Neuronal stem cell (in vitro differentiated cells): ENCODE measurements at regions not wholly inside any gene's neighbourhood (a gene's known extent, or its start where the extent isn't known, plus 50 kb on each side); places are given as distances from the start of the nearest gene placed in this dataset.

ENCODE experiments used
- DNase-seq: peaks from one replicate; pipeline ENCODE4 v3.0.0-alpha.2; 2013; ENCODE audit warnings: low spot score
- H2AFZ ChIP-seq: one replicate; pipeline ENCODE4 v1.6.1; 2013; ENCODE audit warnings: mild to moderate bottlenecking, low read length, inconsistent platforms
- H2AK5ac ChIP-seq: 2 replicates; pipeline ENCODE4 v1.6.1; 2013; ENCODE audit warnings: low read depth, mild to moderate bottlenecking, inconsistent platforms, low read length, moderate library complexity, mixed read lengths
- H2BK120ac ChIP-seq: 2 replicates; pipeline ENCODE4 v1.6.1; 2013; ENCODE audit warnings: low read depth, mild to moderate bottlenecking, inconsistent platforms, low read length, moderate library complexity, mixed read lengths
- H2BK12ac ChIP-seq: one replicate; pipeline ENCODE4 v1.6.1; 2013; ENCODE audit warnings: low read length, inconsistent platforms
- H2BK15ac ChIP-seq: 2 replicates; pipeline ENCODE4 v1.6.1; 2013; ENCODE audit warnings: mild to moderate bottlenecking, low read length, inconsistent platforms, mixed read lengths
- H2BK5ac ChIP-seq: one replicate; pipeline ENCODE4 v1.6.1; 2013; ENCODE audit warnings: inconsistent platforms, mild to moderate bottlenecking, low read length, moderate library complexity
- H3K14ac ChIP-seq: one replicate; pipeline ENCODE4 v1.6.1; 2013; ENCODE audit warnings: low read length, inconsistent platforms
- H3K18ac ChIP-seq: 2 replicates; pipeline ENCODE4 v1.6.1; 2013; ENCODE audit warnings: low read length, inconsistent platforms
- H3K23ac ChIP-seq: 2 replicates; pipeline ENCODE4 v1.6.1; 2013; ENCODE audit warnings: low read depth, mild to moderate bottlenecking, mixed read lengths, low read length, inconsistent platforms; ENCODE audit not compliant: poor library complexity
- H3K27ac ChIP-seq: replicated peaks from 3 replicates; pipeline ENCODE4 v1.5.1; 2013; ENCODE audit warnings: low read length, inconsistent platforms
- H3K27me3 ChIP-seq, 3 experiments: 2 replicates each; pipeline ENCODE4 v1.6.1; 2013; ENCODE audit warnings: low read length in 3 of 3, mild to moderate bottlenecking in 2 of 3, inconsistent platforms in 1 of 3, low read depth in 1 of 3, mixed read lengths in 1 of 3, moderate library complexity in 1 of 3; ENCODE audit not compliant: control insufficient read depth in 3 of 3, insufficient read depth in 3 of 3
- H3K36me3 ChIP-seq, 2 donors: replicated peaks in 1 of 2; 2 replicates each; pipeline ENCODE4 v1.6.1; 2013; ENCODE audit warnings: low read length in 2 of 2; ENCODE audit not compliant: control insufficient read depth in 2 of 2, insufficient read depth in 2 of 2
- H3K4ac ChIP-seq: 2 replicates; pipeline ENCODE4 v1.6.1; 2013; ENCODE audit warnings: inconsistent platforms, mild to moderate bottlenecking, low read length, moderate library complexity
- H3K4me1 ChIP-seq, 2 donors: 1 replicate in 1 of 2; 2 replicates in 1 of 2; pipeline ENCODE4 v1.6.1; 2013; ENCODE audit warnings: low read length in 2 of 2, low read depth in 1 of 2; ENCODE audit not compliant: control insufficient read depth in 2 of 2, insufficient read depth in 1 of 2
- H3K4me2 ChIP-seq: one replicate; pipeline ENCODE4 v1.6.1; 2013; ENCODE audit warnings: mild to moderate bottlenecking, low read length, inconsistent platforms; ENCODE audit not compliant: insufficient read depth, poor library complexity, severe bottlenecking
- H3K4me3 ChIP-seq, 2 donors: 2 replicates each; pipeline ENCODE4 v1.5.1; 2013; ENCODE audit warnings: low read length in 2 of 2, mild to moderate bottlenecking in 2 of 2, inconsistent platforms in 1 of 2, moderate library complexity in 1 of 2
- H3K79me1 ChIP-seq: one replicate; pipeline ENCODE4 v1.6.1; 2013; ENCODE audit warnings: low read depth, mild to moderate bottlenecking, inconsistent platforms, low read length, moderate library complexity
- H3K9ac ChIP-seq: one replicate; pipeline ENCODE4 v1.6.1; 2013; ENCODE audit warnings: mild to moderate bottlenecking, low read depth, low read length, inconsistent platforms; ENCODE audit not compliant: poor library complexity
- H3K9me3 ChIP-seq, 2 donors: replicated peaks in 1 of 2; 2 replicates each; pipeline versions ENCODE3 to v1.6.1; 2013; ENCODE audit warnings: low read length in 2 of 2, mild to moderate bottlenecking in 2 of 2, inconsistent platforms in 1 of 2, low read depth in 1 of 2, mixed read lengths in 1 of 2, moderate library complexity in 1 of 2; ENCODE audit not compliant: control insufficient read depth in 2 of 2, insufficient read depth in 1 of 2
- H4K8ac ChIP-seq: one replicate; pipeline ENCODE4 v1.6.1; 2013; ENCODE audit warnings: low read depth, mild to moderate bottlenecking, inconsistent platforms, low read length, moderate library complexity
- H4K91ac ChIP-seq: one replicate; pipeline ENCODE4 v1.6.1; 2013; ENCODE audit warnings: low read length, low read depth, mild to moderate bottlenecking, inconsistent platforms; ENCODE audit not compliant: poor library complexity
- WGBS, 2 donors: extraction: QIAGEN DNeasy Blood & Tissue Kit; methylation state at CpG; one replicate each; pipeline ENCODE4 v1.1.7; 2013; ENCODE audit warnings: missing lambda C conversion rate in 2 of 2, mixed read lengths in 1 of 2; ENCODE audit not compliant: insufficient read length in 2 of 2, insufficient replicate concordance in 1 of 2; ENCODE audit errors: extremely low coverage in 2 of 2; 5-methylcytosine and 5-hydroxymethylcytosine counted together

DNA sequence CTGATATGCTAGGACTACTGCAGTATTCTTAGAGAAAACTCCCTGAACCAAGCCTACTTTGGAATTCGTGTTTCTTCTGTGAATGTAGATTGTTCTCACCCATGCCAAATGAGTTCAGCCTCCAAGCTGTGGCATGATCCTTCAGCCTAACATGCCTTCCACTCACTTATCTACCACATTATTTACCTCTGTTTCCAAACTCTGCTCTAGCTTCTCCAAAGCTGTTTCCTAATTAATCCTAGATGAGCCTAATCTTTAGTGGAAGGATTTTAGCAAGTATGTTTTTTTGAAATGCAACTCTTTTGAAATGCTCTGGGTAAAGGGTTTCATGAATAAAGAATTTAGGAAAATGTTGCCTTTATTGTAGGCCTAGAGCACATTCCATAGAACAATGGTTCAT is 152.9 kb upstream of the MMADHC start:
- no peak overlapping the region for H3K27ac ChIP-seq
- H2BK5ac ChIP-seq, result no peak overlapping the region
- no peak overlapping the region for H2BK12ac ChIP-seq
- no peak overlapping the region for H3K4me2 ChIP-seq
- DNase-seq, result no peak
- H2BK15ac ChIP-seq, result no peak overlapping the region
- H4K91ac ChIP-seq, result no peak overlapping the region
- H3K9me3 ChIP-seq, result peaks cover 3 to 11% of the 10 kb centered on the region in 2 donors
- H3K4me3 ChIP-seq, result no peak overlapping the region
- H4K8ac ChIP-seq, result no peak overlapping the region
- H3K18ac ChIP-seq, result no peak overlapping the region
- no peak overlapping the region for H3K9ac ChIP-seq
- no peaks in the 10 kb centered on the region for H3K27me3 ChIP-seq
- no peak overlapping the region for H2AK5ac ChIP-seq
- H2BK120ac ChIP-seq, result no peak overlapping the region
- H3K36me3 ChIP-seq, result no peaks in the 10 kb centered on the region
- H3K23ac ChIP-seq, result no peak overlapping the region
- no peak overlapping the region for H2AFZ ChIP-seq
- no CpG with 5 or more reads among the region's 1 CpG for WGBS, 2 donors
- H3K4ac ChIP-seq, result no peak overlapping the region
- no peak overlapping the region for H3K14ac ChIP-seq
- H3K79me1 ChIP-seq, result no peaks in the 10 kb centered on the region
- peaks cover 0 to 2% of the 10 kb centered on the region in 2 donors for H3K4me1 ChIP-seq

GRCh38 chr2:149739883-149740265 is 152.3 kb upstream of the MMADHC start:
- H3K14ac ChIP-seq, result no peak overlapping the region
- no peak overlapping the region for H2BK15ac ChIP-seq
- H2BK120ac ChIP-seq, result no peak overlapping the region
- WGBS, 2 donors, result no CpG with 5 or more reads among the region's 4 CpGs
- H3K9me3 ChIP-seq, result peaks cover 3 to 11% of the 10 kb centered on the region in 2 donors
- H2BK12ac ChIP-seq, result no peak overlapping the region
- H3K18ac ChIP-seq, result no peak overlapping the region
- H3K4me1 ChIP-seq, result peaks cover 0 to 2% of the 10 kb centered on the region in 2 donors
- no peak overlapping the region for H3K4ac ChIP-seq
- no peak overlapping the region for H3K4me3 ChIP-seq
- H3K79me1 ChIP-seq, result no peaks in the 10 kb centered on the region
- DNase-seq, result no peak
- no peak overlapping the region for H3K4me2 ChIP-seq
- H4K91ac ChIP-seq, result no peak overlapping the region
- H4K8ac ChIP-seq, result no peak overlapping the region
- H3K27ac ChIP-seq, result no peak overlapping the region
- H3K36me3 ChIP-seq, result no peaks in the 10 kb centered on the region
- H2AFZ ChIP-seq, result no peak overlapping the region
- H3K27me3 ChIP-seq, result no peaks in the 10 kb centered on the region
- no peak overlapping the region for H3K23ac ChIP-seq
- no peak overlapping the region for H3K9ac ChIP-seq
- no peak overlapping the region for H2AK5ac ChIP-seq
- no peak overlapping the region for H2BK5ac ChIP-seq

DNA sequence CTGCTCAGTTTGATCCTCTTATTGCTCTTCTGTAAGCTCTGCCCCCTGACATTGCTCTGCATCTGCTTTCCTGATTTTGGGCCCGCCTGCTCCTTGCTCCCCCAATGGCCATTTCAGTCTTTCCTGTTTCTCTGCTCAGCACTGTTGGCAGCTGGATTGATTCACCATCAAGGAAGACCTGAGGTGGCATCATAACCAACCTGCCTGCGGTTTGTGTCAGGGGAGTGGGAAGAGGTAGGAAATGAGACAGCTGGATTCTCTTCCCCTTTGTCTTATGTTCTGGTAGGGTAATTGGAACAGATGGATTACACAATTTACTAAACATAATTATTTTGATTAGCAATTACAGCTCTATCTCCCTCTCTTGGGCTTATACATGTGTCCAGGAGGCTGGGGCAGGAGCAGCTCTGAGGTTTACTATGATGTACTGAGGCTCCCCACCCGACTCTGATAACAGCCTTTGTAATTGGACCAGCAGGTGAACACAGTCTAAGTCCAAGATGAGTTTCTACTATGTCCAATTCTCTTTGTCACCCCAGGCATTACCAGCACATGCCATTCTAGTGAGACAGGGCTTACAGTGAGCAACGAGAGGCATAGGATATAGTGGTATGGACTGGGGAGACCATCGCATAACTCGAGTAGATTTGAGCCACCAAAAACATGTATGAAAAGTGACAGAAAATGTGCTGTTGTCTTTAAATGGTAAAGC is 151.8 kb upstream of the MMADHC start:
- no peak overlapping the region for H4K8ac ChIP-seq
- no peak overlapping the region for H2BK5ac ChIP-seq
- H3K9ac ChIP-seq, result no peak overlapping the region
- H2AFZ ChIP-seq, result no peak overlapping the region
- no peak overlapping the region for H3K4me2 ChIP-seq
- no peak overlapping the region for H4K91ac ChIP-seq
- H3K4ac ChIP-seq, result no peak overlapping the region
- H3K18ac ChIP-seq, result no peak overlapping the region
- WGBS, 2 donors, result no CpG with 5 or more reads among the region's 6 CpGs
- H3K27ac ChIP-seq, result no peak overlapping the region
- no peak for DNase-seq
- no peak overlapping the region for H2BK12ac ChIP-seq
- no peak overlapping the region for H3K4me3 ChIP-seq
- H3K9me3 ChIP-seq, result peaks cover 3 to 11% of the 10 kb centered on the region in 2 donors
- H3K36me3 ChIP-seq, result no peaks in the 10 kb centered on the region
- H3K23ac ChIP-seq, result no peak overlapping the region
- H3K4me1 ChIP-seq, result peaks cover 1 to 2% of the 10 kb centered on the region in 2 donors
- H3K79me1 ChIP-seq, result no peaks in the 10 kb centered on the region
- no peak overlapping the region for H3K14ac ChIP-seq
- no peak overlapping the region for H2BK120ac ChIP-seq
- H3K27me3 ChIP-seq, result no peaks in the 10 kb centered on the region
- H2AK5ac ChIP-seq, result no peak overlapping the region
- no peak overlapping the region for H2BK15ac ChIP-seq

GRCh38 chr2:149738767-149739166 is 151.2 kb upstream of the MMADHC start:
- whole genome bisulfite sequencing, 2 donors, result no CpG with 5 or more reads among the region's 1 CpG
- peaks cover 3 to 11% of the 10 kb centered on the region in 2 donors for H3K9me3 ChIP-seq
- H4K8ac ChIP-seq, result no peak overlapping the region

More at GRCh38 chr2:149738767-149739166, 151.2 kb upstream of the MMADHC start:
- Histone ChIP-seq H3K9ac (no peak overlapping the region), H3K4me1 (peaks cover 2 to 6% of the 10 kb centered on the region in 2 donors), H3K27me3 (no peaks in the 10 kb centered on the region), H3K4me3 (no peak overlapping the region), H3K14ac (no peak overlapping the region), H2BK120ac (no peak overlapping the region), H3K4ac (no peak overlapping the region), H4K91ac (no peak overlapping the region), H3K27ac (no peak overlapping the region), H2BK5ac (no peak overlapping the region), H2AFZ (no peak overlapping the region), H2BK15ac (no peak overlapping the region), H3K36me3 (no peaks in the 10 kb centered on the region), H3K23ac (no peak overlapping the region), H2AK5ac (no peak overlapping the region), H2BK12ac (no peak overlapping the region), H3K79me1 (no peaks in the 10 kb centered on the region), H3K4me2 (no peak overlapping the region), H3K18ac (no peak overlapping the region)
- no peak for DNase-seq
